ENCODE measurements at regions not wholly inside any gene's neighbourhood (a gene's known extent, or its start where the extent isn't known, plus 50 kb on each side); places are given as distances from the start of the nearest gene placed in this dataset.

GRCh38 chr11:27857014-27857413 lies 156.8 kb upstream of the BDNF start:
- Histone ChIP-seq H3K27me3 (ENCODE audit: control insufficient read depth, insufficient read depth, low read length) (no peaks in the 10 kb centered on the region), H3K4me3 (ENCODE audit: low read depth, low read length) (no peak overlapping the region), H3K36me3 (ENCODE audit: control insufficient read depth, insufficient read depth, low read length) (no peaks in the 10 kb centered on the region)
- POLR2A ChIA-PET, result no interaction called here
- CTCF ChIA-PET, result interaction anchor here (0.6 to 1.6 kb wide), 5 partner anchors 12 to 136 kb away, joined by 3 to 5 read pairs (median 4); no protein-coding TSS in a partner anchor
- no peak for DNase-seq (ENCODE audit: low read depth)
- no peak for TF ChIP-seq CTCF (IDR thresholded peaks at IDR 0.05; ENCODE audit: insufficient read depth, low read depth, low read length)

- Histone ChIP-seq H3K4me3 (ENCODE audit: low read depth, low read length) (no peak overlapping the region), H3K36me3 (ENCODE audit: control insufficient read depth, insufficient read depth, low read length) (no peaks in the 10 kb centered on the region), H3K27me3 (ENCODE audit: control insufficient read depth, insufficient read depth, low read length) (no peaks in the 10 kb centered on the region)
- ChIA-PET CTCF (interaction anchor here (1.3 kb wide), 1 partner anchor 14 kb away, joined by 3 read pairs; no protein-coding TSS in a partner anchor), POLR2A (no interaction called here)
- DNase-seq (ENCODE audit: low read depth), result no peak
- TF ChIP-seq CTCF (IDR thresholded peaks at IDR 0.05; ENCODE audit: insufficient read depth, low read depth, low read length), result no peak
Observed at GRCh38 chr11:27848423-27848822, 148.2 kb upstream of the BDNF start.

- CTCF ChIA-PET, result interaction anchor here (1.3 kb wide), 1 partner anchor 13 kb away, joined by 3 read pairs; no protein-coding TSS in a partner anchor
- no peak for DNase-seq (ENCODE audit: low read depth)
- no peak for TF ChIP-seq CTCF (IDR thresholded peaks at IDR 0.05; ENCODE audit: insufficient read depth, low read depth, low read length)
- no peaks in the 10 kb centered on the region for H3K36me3 ChIP-seq (ENCODE audit: control insufficient read depth, insufficient read depth, low read length)
- H3K4me3 ChIP-seq (ENCODE audit: low read depth, low read length), result no peak overlapping the region
- POLR2A ChIA-PET, result no interaction called here
- H3K27me3 ChIP-seq (ENCODE audit: control insufficient read depth, insufficient read depth, low read length), result no peaks in the 10 kb centered on the region
Observed at GRCh38 chr11:27847496-27847895, 147.2 kb upstream of the BDNF start.

GRCh38 chr11:27842290-27842689 lies 142.0 kb upstream of the BDNF start:
- no peaks in the 10 kb centered on the region for H3K36me3 ChIP-seq (ENCODE audit: control insufficient read depth, insufficient read depth, low read length)
- no peak overlapping the region for H3K4me3 ChIP-seq (ENCODE audit: low read depth, low read length)
- H3K27me3 ChIP-seq (ENCODE audit: control insufficient read depth, insufficient read depth, low read length), result no peaks in the 10 kb centered on the region
- POLR2A ChIA-PET, result interaction anchor here (0.6 kb wide), 1 partner anchor 20 kb away, joined by 3 read pairs; no protein-coding TSS in a partner anchor
- no peak for TF ChIP-seq CTCF (IDR thresholded peaks at IDR 0.05; ENCODE audit: insufficient read depth, low read depth, low read length)
- CTCF ChIA-PET, result interaction anchor here (1.2 to 1.6 kb wide), 2 partner anchors 12 to 15 kb away, joined by 4 to 6 read pairs; no protein-coding TSS in a partner anchor
- no peak for DNase-seq (ENCODE audit: low read depth)

GRCh38 chr11:27841023-27841422 lies 140.8 kb upstream of the BDNF start:
- POLR2A ChIA-PET, result no interaction called here
- DNase-seq (ENCODE audit: low read depth), result no peak
- TF ChIP-seq CTCF (IDR thresholded peaks at IDR 0.05; ENCODE audit: insufficient read depth, low read depth, low read length), result no peak
- CTCF ChIA-PET, result no interaction called here
- H3K4me3 ChIP-seq (ENCODE audit: low read depth, low read length), result no peak overlapping the region
- no peaks in the 10 kb centered on the region for H3K36me3 ChIP-seq (ENCODE audit: control insufficient read depth, insufficient read depth, low read length)
- no peaks in the 10 kb centered on the region for H3K27me3 ChIP-seq (ENCODE audit: control insufficient read depth, insufficient read depth, low read length)

All from BJ (cell line).